HCT116 (cell line): ENCODE measurements at regions not wholly inside any gene's neighbourhood (a gene's known extent, or its start where the extent isn't known, plus 50 kb on each side); places are given as distances from the start of the nearest gene placed in this dataset.

Source experiments
- ATAC-seq: fragments of 200-7000 bp; cut with Tn5 transposase; 2 replicates; pipeline ENCODE4 v1.9.1; 2020; ENCODE audit warnings: mild to moderate bottlenecking, moderate library complexity
- BruUV-seq: library from RNA; stranded (reverse); fragments of 400-500 nt; replicated peaks from 2 replicates; lab custom pipeline; 2021; lab: Mats Ljungman, UMichigan
- CTCF ChIA-PET: fragments of 300-600 bp; sonication (Branson Sonifier 250); formaldehyde crosslinking; loops from one replicate; lab custom pipeline; 2021; ENCODE audit warnings: antibody characterized with exemption; lab: Charles Lee
- POLR2A ChIA-PET: fragments of 300-600, 350-600 bp; sonication (Branson Sonifier 250); formaldehyde crosslinking; loops from one replicate; lab custom pipeline; 2021; ENCODE audit warnings: antibody characterized with exemption; lab: Charles Lee
- RAD21 ChIA-PET, 2 experiments: fragments of 300-600 bp; sonication (Branson Sonifier 250); formaldehyde crosslinking; loops; one replicate each; lab custom pipeline; 2023; ENCODE audit warnings: low total read pairs in 2 of 2; ENCODE audit not compliant: uncharacterized antibody in 2 of 2, unreplicated experiment in 2 of 2, low non-redundant PET in 1 of 2; lab: Charles Lee
- DNase-seq: peaks from one replicate; pipeline ENCODE4 v3.0.0-alpha.2; 2010; ENCODE audit warnings: low read depth, low spot score
- H2AFZ ChIP-seq: fragments of 200-600 bp; shearing (Covaris generic), sonication (generic); 2 replicates; pipeline ENCODE4 v1.6.1; 2017; ENCODE audit warnings: low read depth, mixed run types, mixed read lengths, antibody characterized with exemption, low read length; ENCODE audit not compliant: poor library complexity, severe bottlenecking
- H3K27ac ChIP-seq: 2 replicates; pipeline ENCODE4 v1.5.1; 2012; ENCODE audit warnings: low read depth, low read length
- H3K27me3 ChIP-seq: fragments of 200-600 bp; sonication (generic); 2 replicates; pipeline ENCODE4 v1.6.1; 2016; ENCODE audit warnings: mixed run types, low read length, mixed read lengths; ENCODE audit not compliant: insufficient read depth
- H3K36me3 ChIP-seq, 2 experiments: fragments of 200-500 bp in 1 of 2; fragments of 200-600 bp in 1 of 2; sonication (Bioruptor generic) in 1 of 2; sonication (generic) in 1 of 2; 2 replicates each; pipeline versions ENCODE4 v1.5.1 to v1.6.1; 2014 to 2016; ENCODE audit warnings: low read length in 2 of 2, inconsistent platforms in 1 of 2, mixed read lengths in 1 of 2, mixed run types in 1 of 2; ENCODE audit not compliant: insufficient read depth in 2 of 2, control insufficient read depth in 1 of 2
- H3K4me1 ChIP-seq, 2 experiments: fragments of 200-600 bp in 1 of 2; sonication (generic) in 1 of 2; 2 replicates each; pipeline versions ENCODE4 v1.5.1 to v1.6.1; 2012 to 2017; ENCODE audit warnings: low read length in 2 of 2, inconsistent platforms in 1 of 2, mild to moderate bottlenecking in 1 of 2, mixed read lengths in 1 of 2, mixed run types in 1 of 2, moderate library complexity in 1 of 2; ENCODE audit not compliant: insufficient read depth in 2 of 2, control insufficient read depth in 1 of 2
- H3K4me2 ChIP-seq: fragments of 200-600 bp; sonication (generic); 2 replicates; pipeline ENCODE4 v1.6.1; 2017; ENCODE audit warnings: mixed run types, low read length, mixed read lengths
- H3K4me3 ChIP-seq, 2 experiments: fragments of 200-600 bp in 1 of 2; sonication (generic) in 1 of 2; replicated peaks in 1 of 2; 2 replicates each; pipeline ENCODE4 v1.5.1; 2011 to 2016; ENCODE audit warnings: low read length in 2 of 2, control low read depth in 1 of 2, low read depth in 1 of 2, mild to moderate bottlenecking in 1 of 2, mixed read lengths in 1 of 2, mixed run types in 1 of 2
- H3K79me2 ChIP-seq: fragments of 200-600 bp; sonication (generic); 2 replicates; pipeline ENCODE4 v1.6.1; 2017; ENCODE audit warnings: mild to moderate bottlenecking, mixed run types, low read length, moderate library complexity, mixed read lengths; ENCODE audit not compliant: insufficient read depth
- H3K9ac ChIP-seq: fragments of 200-600 bp; sonication (generic); 2 replicates; pipeline ENCODE4 v1.6.1; 2016; ENCODE audit warnings: low read length, mixed read lengths
- H3K9me2 ChIP-seq: fragments of 200-600 bp; sonication (generic), shearing (Covaris generic); 2 replicates; pipeline ENCODE4 v1.6.1; 2017; ENCODE audit warnings: mixed run types, mild to moderate bottlenecking, moderate library complexity; ENCODE audit not compliant: insufficient read depth
- H3K9me3 ChIP-seq, 2 experiments: fragments of 200-500 bp in 1 of 2; fragments of 200-600 bp in 1 of 2; sonication (Bioruptor generic) in 1 of 2; sonication (generic) in 1 of 2; 2 replicates each; pipeline ENCODE4 v1.6.1; 2014 to 2017; ENCODE audit warnings: low read length in 2 of 2, mixed read lengths in 2 of 2, inconsistent platforms in 1 of 2, low read depth in 1 of 2, mild to moderate bottlenecking in 1 of 2, mixed run types in 1 of 2, moderate library complexity in 1 of 2; ENCODE audit not compliant: control insufficient read depth in 1 of 2, insufficient read depth in 1 of 2
- H4K20me1 ChIP-seq: fragments of 200-600 bp; sonication (generic), shearing (Covaris generic); 2 replicates; pipeline ENCODE4 v1.6.1; 2017; ENCODE audit warnings: mixed run types, mild to moderate bottlenecking, moderate library complexity; ENCODE audit not compliant: insufficient read depth
- CBX3 ChIP-seq: IDR thresholded peaks from 2 replicates; pipeline ENCODE4 v1.6.1; 2012; ENCODE audit warnings: low read depth
- CEBPB ChIP-seq: IDR thresholded peaks from 2 replicates; pipeline ENCODE4 v1.6.1; 2012; ENCODE audit warnings: low read depth
- EGR1 ChIP-seq: IDR thresholded peaks from 2 replicates; pipeline ENCODE4 v1.6.1; 2012; ENCODE audit warnings: low read depth
- ELF1 ChIP-seq: IDR thresholded peaks from 2 replicates; pipeline ENCODE4 v1.6.1; 2012; ENCODE audit warnings: low read depth, borderline replicate concordance
- EZH2phosphoT487 ChIP-seq: fragments of 200-600 bp; IDR thresholded peaks from 2 replicates; pipeline ENCODE4 v1.6.1; 2018; ENCODE audit warnings: antibody characterized with exemption, borderline replicate concordance
- FOSL1 ChIP-seq: IDR thresholded peaks from 2 replicates; pipeline ENCODE4 v1.6.1; 2012; ENCODE audit warnings: low read depth
- JUND ChIP-seq: IDR thresholded peaks from 2 replicates; pipeline ENCODE4 v1.6.1; 2012
- POLR2AphosphoS5 ChIP-seq: IDR thresholded peaks from 2 replicates; pipeline ENCODE4 v1.6.1; 2011; ENCODE audit warnings: mild to moderate bottlenecking, low read depth, low read length, moderate library complexity
- SIN3A ChIP-seq: IDR thresholded peaks from 2 replicates; pipeline ENCODE4 v1.6.1; 2012; ENCODE audit warnings: low read depth
- TCF7L2 ChIP-seq: IDR thresholded peaks from 2 replicates; pipeline ENCODE4 v1.7.0; 2011; ENCODE audit warnings: borderline replicate concordance, inconsistent platforms; ENCODE audit not compliant: insufficient read depth, insufficient read length; ENCODE audit errors: extremely low read depth
- ZFX ChIP-seq: fragments of 450-650 bp; IDR thresholded peaks from 2 replicates; pipeline ENCODE4 v1.6.1; 2017
- ZNF274 ChIP-seq: fragments of 200-500 bp; sonication (Bioruptor generic); IDR thresholded peaks from 2 replicates; pipeline ENCODE4 v1.6.1; 2014; ENCODE audit warnings: mild to moderate bottlenecking, low read depth, low read length, inconsistent platforms
- intact Hi-C: fragments of 100-400 bp; cut with micrococcal nuclease; formaldehyde crosslinking; loops from 2 replicates; pipeline ENCODE4 v1.10.0; 2022
- TF ChIP-seq, protein P1 (sequence below): IDR thresholded peaks from 2 replicates; pipeline ENCODE4 v1.6.1; 2012; ENCODE audit warnings: low read depth
- TF ChIP-seq, protein P2 (sequence below): IDR thresholded peaks from 2 replicates; pipeline ENCODE4 v1.6.1; 2012

DNA sequence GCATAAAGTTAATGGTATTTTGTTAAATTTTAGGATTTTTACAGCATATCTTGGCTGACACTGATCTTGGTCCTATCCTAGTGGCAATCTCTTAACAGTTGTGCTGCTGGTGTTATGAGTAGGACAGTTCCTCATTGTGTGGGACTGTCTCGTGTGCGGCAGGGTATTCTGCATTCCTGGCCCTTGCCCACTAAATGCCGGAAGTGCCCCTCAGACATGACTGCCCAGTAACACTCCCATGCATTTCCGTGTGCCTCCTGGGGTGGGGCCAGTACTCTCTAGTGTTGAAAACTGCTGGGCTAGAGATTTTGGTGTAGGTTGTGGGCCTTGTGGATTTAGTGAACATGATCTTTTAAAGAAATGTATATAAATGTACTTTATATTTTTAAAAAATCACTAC lies 227.1 kb upstream of the DMRT1 start:
- Histone ChIP-seq H3K4me3 (no peak overlapping the region), H3K27ac (no peak overlapping the region), H3K79me2 (no peaks in the 10 kb centered on the region), H4K20me1 (no peaks in the 10 kb centered on the region; the same call in 1 of the 2 replicates), H2AFZ (no peak overlapping the region), H3K9me2 (no peaks in the 10 kb centered on the region), H3K4me1 (no peaks in the 10 kb centered on the region), H3K4me2 (no peak overlapping the region), H3K27me3 (no peaks in the 10 kb centered on the region), H3K9ac (no peak overlapping the region), H3K9me3 (no peaks in the 10 kb centered on the region), H3K36me3 (no peaks in the 10 kb centered on the region)
- ATAC-seq = no peak
- RAD21 ChIA-PET = no interaction called here
- DNase-seq = no peak
- intact Hi-C loops = loop anchor here (2.0 to 5.0 kb wide), 2 partner anchors 142 to 227 kb away; no protein-coding TSS in a partner anchor
- CTCF ChIA-PET = interaction anchor here (1.8 kb wide), 1 partner anchor 143 kb away, joined by 4 read pairs; no protein-coding TSS in a partner anchor
- BruUV-seq = no TSS peak
- TF ChIP-seq ELF1 = no peak
- no peak for TF ChIP-seq CBX3
- no peak for TF ChIP-seq EGR1
- no peak for TF ChIP-seq CEBPB
- TF ChIP-seq, protein P1, sequence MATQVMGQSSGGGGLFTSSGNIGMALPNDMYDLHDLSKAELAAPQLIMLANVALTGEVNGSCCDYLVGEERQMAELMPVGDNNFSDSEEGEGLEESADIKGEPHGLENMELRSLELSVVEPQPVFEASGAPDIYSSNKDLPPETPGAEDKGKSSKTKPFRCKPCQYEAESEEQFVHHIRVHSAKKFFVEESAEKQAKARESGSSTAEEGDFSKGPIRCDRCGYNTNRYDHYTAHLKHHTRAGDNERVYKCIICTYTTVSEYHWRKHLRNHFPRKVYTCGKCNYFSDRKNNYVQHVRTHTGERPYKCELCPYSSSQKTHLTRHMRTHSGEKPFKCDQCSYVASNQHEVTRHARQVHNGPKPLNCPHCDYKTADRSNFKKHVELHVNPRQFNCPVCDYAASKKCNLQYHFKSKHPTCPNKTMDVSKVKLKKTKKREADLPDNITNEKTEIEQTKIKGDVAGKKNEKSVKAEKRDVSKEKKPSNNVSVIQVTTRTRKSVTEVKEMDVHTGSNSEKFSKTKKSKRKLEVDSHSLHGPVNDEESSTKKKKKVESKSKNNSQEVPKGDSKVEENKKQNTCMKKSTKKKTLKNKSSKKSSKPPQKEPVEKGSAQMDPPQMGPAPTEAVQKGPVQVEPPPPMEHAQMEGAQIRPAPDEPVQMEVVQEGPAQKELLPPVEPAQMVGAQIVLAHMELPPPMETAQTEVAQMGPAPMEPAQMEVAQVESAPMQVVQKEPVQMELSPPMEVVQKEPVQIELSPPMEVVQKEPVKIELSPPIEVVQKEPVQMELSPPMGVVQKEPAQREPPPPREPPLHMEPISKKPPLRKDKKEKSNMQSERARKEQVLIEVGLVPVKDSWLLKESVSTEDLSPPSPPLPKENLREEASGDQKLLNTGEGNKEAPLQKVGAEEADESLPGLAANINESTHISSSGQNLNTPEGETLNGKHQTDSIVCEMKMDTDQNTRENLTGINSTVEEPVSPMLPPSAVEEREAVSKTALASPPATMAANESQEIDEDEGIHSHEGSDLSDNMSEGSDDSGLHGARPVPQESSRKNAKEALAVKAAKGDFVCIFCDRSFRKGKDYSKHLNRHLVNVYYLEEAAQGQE = no peak
- no peak for TF ChIP-seq FOSL1
- TF ChIP-seq ZNF274 = no peak
- TF ChIP-seq SIN3A = no peak
- TF ChIP-seq ZFX = no peak
- no peak for TF ChIP-seq EZH2phosphoT487
- TF ChIP-seq TCF7L2 = no peak
- TF ChIP-seq, protein P2, sequence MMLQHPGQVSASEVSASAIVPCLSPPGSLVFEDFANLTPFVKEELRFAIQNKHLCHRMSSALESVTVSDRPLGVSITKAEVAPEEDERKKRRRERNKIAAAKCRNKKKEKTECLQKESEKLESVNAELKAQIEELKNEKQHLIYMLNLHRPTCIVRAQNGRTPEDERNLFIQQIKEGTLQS = no peak
- TF ChIP-seq POLR2AphosphoS5 = no peak
- no peak for TF ChIP-seq JUND
- POLR2A ChIA-PET = no interaction called here
